ENCODE measurements at regions not wholly inside any gene's neighbourhood (a gene's known extent, or its start where the extent isn't known, plus 50 kb on each side); places are given as distances from the start of the nearest gene placed in this dataset.

GRCh38 chr1:185500001-185500626, 183.1 kb upstream of the IVNS1ABP start:
- no peak for TF ChIP-seq CTCF (IDR thresholded peaks at IDR 0.05; ENCODE audit: insufficient read depth, low read length)
- no peak for TF ChIP-seq POLR2AphosphoS5 (IDR thresholded peaks at IDR 0.05; ENCODE audit: low read depth)
- TF ChIP-seq GABPA (IDR thresholded peaks at IDR 0.05; ENCODE audit: low read depth) = no peak
- no peak for TF ChIP-seq REST (IDR thresholded peaks at IDR 0.05; ENCODE audit: insufficient replicate concordance, low read depth)

All from HL-60 (cell line).